Fibroblast of lung (primary cell): ENCODE measurements at regions not wholly inside any gene's neighbourhood (a gene's known extent, or its start where the extent isn't known, plus 50 kb on each side); places are given as distances from the start of the nearest gene placed in this dataset.

Source experiments
- DNase-seq, 2 donors: peaks; one replicate each; pipeline versions ENCODE4 v3.0.0 to v3.0.0-alpha.2; 2010; ENCODE audit warnings: low read depth in 2 of 2
- H2AFZ ChIP-seq: 2 replicates; pipeline ENCODE4 v1.5.1; 2012; ENCODE audit warnings: low read length, control low read depth, inconsistent platforms
- H3K27ac ChIP-seq: 2 replicates; pipeline ENCODE4 v1.5.1; 2011; ENCODE audit warnings: low read length, control low read depth; ENCODE audit not compliant: insufficient read depth
- H3K27me3 ChIP-seq: 2 replicates; pipeline ENCODE4 v1.5.1; 2011; ENCODE audit warnings: mild to moderate bottlenecking, low read length; ENCODE audit not compliant: control insufficient read depth, insufficient read depth
- H3K36me3 ChIP-seq: 2 replicates; pipeline ENCODE4 v1.5.1; 2011; ENCODE audit warnings: low read length; ENCODE audit not compliant: control insufficient read depth, insufficient read depth
- H3K4me1 ChIP-seq: 2 replicates; pipeline ENCODE4 v1.5.1; 2011; ENCODE audit warnings: low read length; ENCODE audit not compliant: control insufficient read depth, insufficient read depth; ENCODE audit errors: extremely low read depth
- H3K4me2 ChIP-seq: 2 replicates; pipeline ENCODE4 v1.5.1; 2011; ENCODE audit warnings: low read length, control low read depth; ENCODE audit not compliant: insufficient read depth; ENCODE audit errors: extremely low read depth
- H3K4me3 ChIP-seq, 4 experiments: fragments of 200-600 bp in 1 of 4; sonication (generic) in 1 of 4; replicated peaks in 1 of 4; 2 replicates each; pipeline ENCODE4 v1.5.1; 2011 to 2016; ENCODE audit warnings: low read length in 4 of 4, low read depth in 3 of 4, mild to moderate bottlenecking in 3 of 4, control low read depth in 2 of 4, inconsistent platforms in 1 of 4, mixed read lengths in 1 of 4; ENCODE audit not compliant: insufficient read depth in 1 of 4; ENCODE audit errors: control extremely low read depth in 1 of 4
- H3K79me2 ChIP-seq: 2 replicates; pipeline ENCODE4 v1.5.1; 2012; ENCODE audit warnings: mild to moderate bottlenecking, low read length, inconsistent platforms; ENCODE audit not compliant: control insufficient read depth, insufficient read depth
- H3K9ac ChIP-seq: 2 replicates; pipeline ENCODE4 v1.5.1; 2011; ENCODE audit warnings: mild to moderate bottlenecking, low read length, control low read depth; ENCODE audit not compliant: insufficient read depth
- H3K9me3 ChIP-seq: 2 replicates; pipeline ENCODE4 v1.5.1; 2012; ENCODE audit warnings: low read depth, low read length; ENCODE audit not compliant: control insufficient read depth, insufficient read depth
- H4K20me1 ChIP-seq: 2 replicates; pipeline ENCODE4 v1.5.1; 2011; ENCODE audit warnings: low read length; ENCODE audit not compliant: control insufficient read depth, insufficient read depth; ENCODE audit errors: extremely low read depth
- EZH2 ChIP-seq: IDR thresholded peaks from 2 replicates; pipeline ENCODE4 v1.5.1; 2012; ENCODE audit warnings: low read length, control low read depth, mild to moderate bottlenecking; ENCODE audit errors: missing control alignments
- TF ChIP-seq, protein P1 (sequence below), 2 donors: IDR thresholded peaks in 1 of 2; conservative IDR thresholded peaks in 1 of 2; 1 replicate in 1 of 2; 2 replicates in 1 of 2; pipeline ENCODE4 v1.5.1; 2011 to 2012; ENCODE audit warnings: low read length in 2 of 2, control low read depth in 1 of 2, inconsistent platforms in 1 of 2, low read depth in 1 of 2, mild to moderate bottlenecking in 1 of 2

DNA sequence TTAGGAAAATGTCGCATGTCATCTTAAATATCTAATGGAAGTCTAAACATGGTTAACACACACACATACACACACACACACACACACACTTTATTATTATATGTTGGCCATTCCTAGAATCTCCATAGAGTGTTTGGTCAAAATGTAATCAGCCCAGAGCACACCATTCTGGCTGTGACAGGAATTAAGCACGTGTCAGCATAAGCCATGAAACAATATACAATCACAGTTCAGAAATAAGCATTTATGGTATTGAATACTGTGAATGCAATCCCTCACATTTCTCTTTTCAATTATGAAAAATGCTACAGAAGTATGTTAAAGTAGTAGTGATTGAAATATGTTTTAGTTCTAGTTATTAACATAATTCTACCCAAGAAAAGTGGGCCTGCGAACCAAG is 611.6 kb downstream of the PRELID2 start:
- H4K20me1 ChIP-seq = no peaks in the 10 kb centered on the region
- no peaks in the 10 kb centered on the region for H3K9me3 ChIP-seq
- H3K4me1 ChIP-seq = no peaks in the 10 kb centered on the region
- no peaks in the 10 kb centered on the region for H3K27me3 ChIP-seq
- no peak overlapping the region for H3K9ac ChIP-seq
- H3K36me3 ChIP-seq = no peaks in the 10 kb centered on the region
- DNase-seq = no peak
- no peak for TF ChIP-seq EZH2
- TF ChIP-seq, protein P1, sequence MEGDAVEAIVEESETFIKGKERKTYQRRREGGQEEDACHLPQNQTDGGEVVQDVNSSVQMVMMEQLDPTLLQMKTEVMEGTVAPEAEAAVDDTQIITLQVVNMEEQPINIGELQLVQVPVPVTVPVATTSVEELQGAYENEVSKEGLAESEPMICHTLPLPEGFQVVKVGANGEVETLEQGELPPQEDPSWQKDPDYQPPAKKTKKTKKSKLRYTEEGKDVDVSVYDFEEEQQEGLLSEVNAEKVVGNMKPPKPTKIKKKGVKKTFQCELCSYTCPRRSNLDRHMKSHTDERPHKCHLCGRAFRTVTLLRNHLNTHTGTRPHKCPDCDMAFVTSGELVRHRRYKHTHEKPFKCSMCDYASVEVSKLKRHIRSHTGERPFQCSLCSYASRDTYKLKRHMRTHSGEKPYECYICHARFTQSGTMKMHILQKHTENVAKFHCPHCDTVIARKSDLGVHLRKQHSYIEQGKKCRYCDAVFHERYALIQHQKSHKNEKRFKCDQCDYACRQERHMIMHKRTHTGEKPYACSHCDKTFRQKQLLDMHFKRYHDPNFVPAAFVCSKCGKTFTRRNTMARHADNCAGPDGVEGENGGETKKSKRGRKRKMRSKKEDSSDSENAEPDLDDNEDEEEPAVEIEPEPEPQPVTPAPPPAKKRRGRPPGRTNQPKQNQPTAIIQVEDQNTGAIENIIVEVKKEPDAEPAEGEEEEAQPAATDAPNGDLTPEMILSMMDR (conservative IDR thresholded peaks at IDR 0.05 in 1 of 2, IDR thresholded peaks at IDR 0.05 in 1 of 2; ENCODE audit: low read depth in 1 of 2, low read length in 2 of 2) = no peak
- no peak overlapping the region for H3K4me3 ChIP-seq
- H3K27ac ChIP-seq = no peak overlapping the region
- H3K4me2 ChIP-seq = no peak overlapping the region
- no peak overlapping the region for H2AFZ ChIP-seq
- H3K79me2 ChIP-seq = no peaks in the 10 kb centered on the region

DNA sequence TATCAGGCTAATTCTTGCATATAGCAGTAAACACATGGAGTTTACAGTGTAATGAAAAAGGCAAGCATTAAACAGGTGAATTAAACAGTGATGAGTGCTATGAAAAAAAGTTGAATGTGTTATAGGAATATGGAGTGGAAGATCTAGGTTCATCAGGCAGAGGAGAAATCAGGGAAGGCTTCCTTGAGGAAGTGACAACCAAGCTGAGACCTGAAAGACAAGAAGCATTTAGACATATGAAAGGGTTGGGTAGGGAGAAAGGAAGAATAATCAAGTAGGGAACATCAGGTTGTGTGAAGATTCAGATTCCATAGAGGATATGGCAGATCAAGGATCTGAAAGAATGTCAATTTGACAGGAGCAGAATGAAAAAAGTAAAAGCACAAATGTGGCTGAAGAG is 612.5 kb downstream of the PRELID2 start:
- no peaks in the 10 kb centered on the region for H3K79me2 ChIP-seq
- H3K27ac ChIP-seq = no peak overlapping the region
- H3K36me3 ChIP-seq = no peaks in the 10 kb centered on the region
- no peak overlapping the region for H2AFZ ChIP-seq
- H3K4me2 ChIP-seq = no peak overlapping the region
- no peaks in the 10 kb centered on the region for H4K20me1 ChIP-seq
- no peak overlapping the region for H3K9ac ChIP-seq
- DNase-seq = no peak
- no peaks in the 10 kb centered on the region for H3K9me3 ChIP-seq
- TF ChIP-seq EZH2 = no peak
- TF ChIP-seq, protein P1 (conservative IDR thresholded peaks at IDR 0.05 in 1 of 2, IDR thresholded peaks at IDR 0.05 in 1 of 2; ENCODE audit: low read depth in 1 of 2, low read length in 2 of 2) = no peak
- H3K4me1 ChIP-seq = no peaks in the 10 kb centered on the region
- no peaks in the 10 kb centered on the region for H3K27me3 ChIP-seq
- no peak overlapping the region for H3K4me3 ChIP-seq

DNA sequence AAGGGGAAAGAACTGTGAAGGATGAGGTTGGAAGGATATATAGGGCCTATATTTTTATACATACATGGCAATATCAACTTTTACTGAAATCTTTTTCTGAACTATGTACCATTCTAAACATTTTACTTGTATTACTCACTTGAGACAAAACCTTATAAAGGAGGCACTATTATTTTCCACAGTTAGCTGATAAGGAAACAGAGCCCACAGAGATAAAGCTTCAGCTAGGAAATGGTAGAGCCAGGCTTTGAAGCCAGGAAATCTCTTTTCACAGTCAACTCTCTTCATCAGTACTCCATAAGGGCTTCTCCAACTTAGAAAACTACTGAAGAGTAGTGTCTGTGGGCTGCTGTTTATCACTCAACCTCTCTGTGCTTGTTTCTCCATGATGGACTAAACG is 613.7 kb downstream of the PRELID2 start:
- TF ChIP-seq EZH2 = no peak
- TF ChIP-seq, protein P1 (conservative IDR thresholded peaks at IDR 0.05 in 1 of 2, IDR thresholded peaks at IDR 0.05 in 1 of 2; ENCODE audit: low read depth in 1 of 2, low read length in 2 of 2) = no peak
- no peak overlapping the region for H2AFZ ChIP-seq
- DNase-seq = peak in 1 of 2 donors; percentile 20
- H3K9me3 ChIP-seq = no peaks in the 10 kb centered on the region
- no peak overlapping the region for H3K9ac ChIP-seq
- no peak overlapping the region for H3K4me2 ChIP-seq
- H3K4me1 ChIP-seq = no peaks in the 10 kb centered on the region
- H4K20me1 ChIP-seq = no peaks in the 10 kb centered on the region
- no peaks in the 10 kb centered on the region for H3K36me3 ChIP-seq
- no peak overlapping the region for H3K4me3 ChIP-seq
- H3K79me2 ChIP-seq = no peaks in the 10 kb centered on the region
- no peak overlapping the region for H3K27ac ChIP-seq
- no peaks in the 10 kb centered on the region for H3K27me3 ChIP-seq
